ACC112 (cell line): ENCODE measurements at regions not wholly inside any gene's neighbourhood (a gene's known extent, or its start where the extent isn't known, plus 50 kb on each side); places are given as distances from the start of the nearest gene placed in this dataset.

ENCODE experiments used
- H2AFZ ChIP-seq: fragments of 200-600 bp; sonication (generic); one replicate; pipeline ENCODE4 v1.6.0; 2017; ENCODE audit warnings: antibody characterized with exemption, low read length; ENCODE audit not compliant: unreplicated experiment
- H3K27ac ChIP-seq: fragments of 200-600 bp; sonication (generic); 2 replicates; pipeline ENCODE4 v1.5.1; 2014; ENCODE audit warnings: low read depth, mild to moderate bottlenecking, antibody characterized with exemption, low read length, moderate library complexity
- H3K27me3 ChIP-seq: fragments of 200-600 bp; sonication (generic); 2 replicates; pipeline ENCODE4 v1.6.1; 2014; ENCODE audit warnings: mild to moderate bottlenecking, antibody characterized with exemption, low read length, moderate library complexity, mixed read lengths; ENCODE audit not compliant: insufficient read depth
- H3K36me3 ChIP-seq: fragments of 200-600 bp; sonication (generic); 2 replicates; pipeline ENCODE4 v1.6.1; 2016; ENCODE audit warnings: mild to moderate bottlenecking, antibody characterized with exemption, low read length, moderate library complexity, mixed read lengths; ENCODE audit not compliant: insufficient read depth
- H3K4me1 ChIP-seq: fragments of 200-600 bp; sonication (generic); one replicate; pipeline ENCODE4 v1.6.1; 2016; ENCODE audit warnings: low read length, mixed read lengths; ENCODE audit not compliant: insufficient read depth, unreplicated experiment, control insufficient read depth
- H3K4me3 ChIP-seq: fragments of 200-600 bp; sonication (generic); 2 replicates; pipeline ENCODE4 v1.5.1; 2014; ENCODE audit warnings: mild to moderate bottlenecking, low read depth, low read length
- H3K79me2 ChIP-seq: fragments of 200-600 bp; sonication (generic); one replicate; pipeline ENCODE4 v1.6.0; 2016; ENCODE audit warnings: low read length; ENCODE audit not compliant: control insufficient read depth, unreplicated experiment, insufficient read depth

DNA sequence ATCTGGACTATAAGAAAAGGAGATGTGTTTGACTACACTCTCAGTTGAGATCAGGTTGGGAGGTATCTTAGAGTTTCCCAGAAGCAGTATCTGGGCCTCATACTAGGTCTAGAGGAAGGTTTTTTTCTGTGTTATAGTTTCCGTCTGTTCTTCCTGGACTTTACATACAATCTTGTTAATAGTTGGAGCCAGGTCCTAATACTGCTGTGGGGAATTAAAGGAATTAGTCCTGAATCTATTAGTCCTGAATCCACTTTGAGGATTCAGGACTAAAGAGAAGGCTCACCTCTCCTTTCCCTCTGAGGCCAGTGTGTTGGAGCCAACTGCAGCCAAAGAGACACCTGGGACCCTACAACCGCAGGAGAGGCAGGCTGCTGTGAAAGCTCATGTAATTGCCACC is 445.7 kb upstream of the CLINT1 start:
- Histone ChIP-seq H3K79me2 (no peaks in the 10 kb centered on the region), H3K4me1 (no peaks in the 10 kb centered on the region), H2AFZ (no peak overlapping the region), H3K27me3 (peaks cover 42% of the 10 kb centered on the region; the same call in 1 of the 2 replicates), H3K36me3 (no peaks in the 10 kb centered on the region), H3K27ac (no peak overlapping the region), H3K4me3 (no peak overlapping the region)

- Histone ChIP-seq H3K79me2 (no peaks in the 10 kb centered on the region), H3K27ac (no peak overlapping the region), H2AFZ (no peak overlapping the region), H3K4me1 (no peaks in the 10 kb centered on the region), H3K36me3 (no peaks in the 10 kb centered on the region), H3K27me3 (peaks cover 36% of the 10 kb centered on the region; the same call in 1 of the 2 replicates), H3K4me3 (no peak overlapping the region)
Observed at GRCh38 chr5:158303883-158304282, 444.9 kb upstream of the CLINT1 start.

DNA sequence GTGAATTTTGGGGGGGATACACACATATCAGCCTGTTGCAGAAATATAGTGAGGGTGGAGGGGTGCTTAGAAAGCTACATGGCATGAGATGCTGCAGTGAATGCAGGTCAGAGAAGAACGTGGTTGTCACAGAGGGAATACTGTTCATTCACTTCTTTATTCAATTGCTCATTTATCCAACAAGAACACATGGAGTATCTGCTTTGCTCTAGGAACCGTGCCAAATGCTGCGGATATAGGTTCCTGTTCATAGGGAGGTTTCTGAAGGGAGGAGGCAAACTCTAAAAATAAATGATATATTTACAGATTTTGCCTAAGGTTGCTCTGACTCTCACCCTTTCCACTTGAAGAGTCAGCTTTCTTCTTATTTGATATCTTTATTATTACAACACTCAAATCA is 444.3 kb upstream of the CLINT1 start:
- H3K27me3 ChIP-seq: peaks cover 34% of the 10 kb centered on the region; the same call in 1 of the 2 replicates
- H3K27ac ChIP-seq: no peak overlapping the region
- H3K4me3 ChIP-seq: no peak overlapping the region
- H3K79me2 ChIP-seq: no peaks in the 10 kb centered on the region
- no peaks in the 10 kb centered on the region for H3K36me3 ChIP-seq
- no peak overlapping the region for H2AFZ ChIP-seq
- no peaks in the 10 kb centered on the region for H3K4me1 ChIP-seq

- no peak overlapping the region for H3K27ac ChIP-seq
- no peaks in the 10 kb centered on the region for H3K36me3 ChIP-seq
- H3K79me2 ChIP-seq: no peaks in the 10 kb centered on the region
- H3K4me3 ChIP-seq: no peak overlapping the region
- peaks cover 34% of the 10 kb centered on the region; the same call in 1 of the 2 replicates for H3K27me3 ChIP-seq
- H3K4me1 ChIP-seq: no peaks in the 10 kb centered on the region
- H2AFZ ChIP-seq: no peak overlapping the region
Observed at GRCh38 chr5:158302029-158302428, 443.1 kb upstream of the CLINT1 start.

DNA sequence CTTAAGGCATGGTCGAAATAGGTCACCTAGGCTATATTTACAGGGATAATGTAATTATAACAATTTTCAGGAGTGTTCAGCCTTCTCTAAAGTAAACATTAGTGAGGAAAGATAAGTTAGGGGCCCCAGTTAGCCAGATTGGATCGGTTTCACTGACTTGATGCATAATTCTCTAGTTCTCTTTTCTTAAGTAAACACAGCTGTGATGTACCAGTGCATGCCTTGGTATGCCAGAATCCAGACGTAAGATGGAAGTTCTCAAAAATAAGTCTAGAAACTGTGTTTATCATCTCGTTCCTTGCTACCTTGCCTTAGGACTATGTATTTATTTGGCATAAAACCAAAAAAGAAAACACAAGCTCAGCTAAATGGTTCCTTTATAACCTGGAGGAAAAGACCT is 442.2 kb upstream of the CLINT1 start:
- H3K36me3 ChIP-seq: no peaks in the 10 kb centered on the region
- no peaks in the 10 kb centered on the region for H3K79me2 ChIP-seq
- no peaks in the 10 kb centered on the region for H3K4me1 ChIP-seq
- no peak overlapping the region for H3K4me3 ChIP-seq
- peaks cover 34% of the 10 kb centered on the region; the same call in 1 of the 2 replicates for H3K27me3 ChIP-seq
- no peak overlapping the region for H3K27ac ChIP-seq
- H2AFZ ChIP-seq: no peak overlapping the region

DNA sequence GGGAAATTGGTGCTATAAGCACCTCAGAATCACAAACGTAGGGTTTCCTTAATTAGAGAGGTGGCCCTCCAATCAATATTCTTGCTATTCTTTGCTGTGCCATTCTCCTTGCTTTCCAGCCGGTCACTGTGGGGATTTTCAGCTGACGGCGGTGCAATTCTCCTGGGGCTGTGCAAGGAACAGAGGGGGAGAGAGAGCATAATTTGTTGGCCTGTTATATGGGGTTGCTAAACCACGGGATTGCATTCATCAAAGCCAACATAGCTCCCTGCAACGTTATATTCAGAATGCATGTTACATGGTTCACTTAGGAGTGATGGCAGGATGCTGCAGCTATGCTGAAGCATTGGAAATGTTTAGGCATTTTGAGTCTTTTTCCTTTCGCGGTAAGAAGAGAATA is 441.3 kb upstream of the CLINT1 start:
- no peak overlapping the region for H2AFZ ChIP-seq
- no peaks in the 10 kb centered on the region for H3K79me2 ChIP-seq

DNA sequence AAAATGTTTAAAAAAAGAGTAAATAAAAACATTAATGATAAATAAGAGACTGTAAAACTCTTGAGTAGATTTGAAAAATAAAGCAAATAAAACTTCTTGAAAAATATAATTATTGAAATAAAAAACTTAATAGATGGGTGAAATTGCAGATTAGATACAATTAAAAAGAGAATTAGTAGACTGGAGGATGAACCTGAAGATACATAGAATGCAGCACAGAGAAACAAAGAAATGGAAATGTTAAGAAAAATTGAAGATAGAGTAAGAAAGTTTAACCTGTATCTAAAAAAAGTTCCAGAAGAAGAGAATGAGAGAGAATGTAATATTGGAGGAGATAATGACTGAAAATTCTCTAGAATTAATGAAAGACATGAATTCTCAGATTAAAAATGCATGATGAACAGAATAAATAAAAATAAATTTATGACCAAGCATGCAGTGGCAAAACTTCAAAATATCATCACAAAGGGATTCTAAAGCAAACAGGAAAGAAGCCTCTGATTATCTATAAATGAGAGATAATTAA is 438.1 kb upstream of the CLINT1 start:
- no peak overlapping the region for H3K4me3 ChIP-seq
- no peak overlapping the region for H3K27ac ChIP-seq
- H3K27me3 ChIP-seq: peaks cover 19% of the 10 kb centered on the region; the same call in 1 of the 2 replicates
- no peaks in the 10 kb centered on the region for H3K4me1 ChIP-seq
- no peaks in the 10 kb centered on the region for H3K79me2 ChIP-seq
- no peaks in the 10 kb centered on the region for H3K36me3 ChIP-seq
- no peak overlapping the region for H2AFZ ChIP-seq

More for the DNA sequence above, 441.3 kb upstream of the CLINT1 start:
- H3K27ac ChIP-seq: no peak overlapping the region
- H3K36me3 ChIP-seq: no peaks in the 10 kb centered on the region
- H3K27me3 ChIP-seq: peaks cover 29% of the 10 kb centered on the region; the same call in 1 of the 2 replicates
- H3K4me3 ChIP-seq: no peak overlapping the region
- H3K4me1 ChIP-seq: no peaks in the 10 kb centered on the region

GRCh38 chr5:158294701-158295100 is 435.8 kb upstream of the CLINT1 start:
- H2AFZ ChIP-seq: no peak overlapping the region
- H3K27ac ChIP-seq: no peak overlapping the region
- no peaks in the 10 kb centered on the region for H3K79me2 ChIP-seq
- no peak overlapping the region for H3K4me3 ChIP-seq
- H3K4me1 ChIP-seq: no peaks in the 10 kb centered on the region
- 0 out of 2 replicates have a peak, but pooled peaks cover 3% of the 10 kb centered on the region for H3K27me3 ChIP-seq
- no peaks in the 10 kb centered on the region for H3K36me3 ChIP-seq

GRCh38 chr5:158292981-158293380 is 434.0 kb upstream of the CLINT1 start:
- Histone ChIP-seq H3K4me3 (no peak overlapping the region), H3K4me1 (no peaks in the 10 kb centered on the region), H3K79me2 (no peaks in the 10 kb centered on the region), H3K27ac (no peak overlapping the region), H3K27me3 (0 out of 2 replicates have a peak, but pooled peaks cover 3% of the 10 kb centered on the region), H3K36me3 (no peaks in the 10 kb centered on the region), H2AFZ (no peak overlapping the region)

GRCh38 chr5:158289967-158290366 is 431.0 kb upstream of the CLINT1 start:
- Histone ChIP-seq H3K79me2 (no peaks in the 10 kb centered on the region), H3K4me3 (no peak overlapping the region), H2AFZ (no peak overlapping the region), H3K27me3 (0 out of 2 replicates have a peak, but pooled peaks cover 3% of the 10 kb centered on the region), H3K27ac (no peak overlapping the region), H3K36me3 (no peaks in the 10 kb centered on the region), H3K4me1 (no peaks in the 10 kb centered on the region)

DNA sequence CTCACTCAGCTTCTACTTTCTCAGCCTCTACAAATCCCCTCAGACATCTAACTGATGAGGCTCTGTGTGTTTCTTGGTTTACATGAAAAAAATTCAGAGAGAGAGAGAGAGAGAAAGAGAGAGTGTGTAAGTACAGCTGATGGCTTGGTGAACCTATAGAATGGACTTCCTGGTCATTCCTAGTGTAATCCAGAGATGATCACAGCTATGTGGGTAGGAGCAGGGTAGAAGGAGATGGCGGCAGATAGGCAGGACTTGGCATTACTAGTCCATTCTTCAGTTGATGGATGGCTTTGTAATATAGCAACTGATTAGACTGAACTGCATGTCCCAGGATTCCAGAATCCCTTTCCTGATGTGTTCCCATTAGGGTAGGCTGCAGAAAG is 429.3 kb upstream of the CLINT1 start:
- no peaks in the 10 kb centered on the region for H3K36me3 ChIP-seq
- 0 out of 2 replicates have a peak, but pooled peaks cover 3% of the 10 kb centered on the region for H3K27me3 ChIP-seq
- H3K4me1 ChIP-seq: no peaks in the 10 kb centered on the region
- no peak overlapping the region for H2AFZ ChIP-seq
- H3K4me3 ChIP-seq: no peak overlapping the region
- no peak overlapping the region for H3K27ac ChIP-seq
- H3K79me2 ChIP-seq: no peaks in the 10 kb centered on the region
